Inflammatory macrophage (primary cell): ENCODE measurements at regions not wholly inside any gene's neighbourhood (a gene's known extent, or its start where the extent isn't known, plus 50 kb on each side); places are given as distances from the start of the nearest gene placed in this dataset.

Experiments
- DNase-seq, 2 donors: peaks; one replicate each; pipeline ENCODE4 v3.0.0-alpha.2; 2020 to 2022

GRCh38 chr6:147136057-147136456, 68.2 kb upstream of the STXBP5 start:
- DNase-seq = no peak

- no peak for DNase-seq
Observed at GRCh38 chr6:147137986-147138385, 66.2 kb upstream of the STXBP5 start.

- DNase-seq = no peak
Observed at GRCh38 chr6:147138835-147139234, 65.4 kb upstream of the STXBP5 start.

GRCh38 chr6:147141711-147142308, 62.4 kb upstream of the STXBP5 start:
- DNase-seq = no peak

GRCh38 chr6:147142684-147143245, 61.5 kb upstream of the STXBP5 start:
- DNase-seq = no peak

GRCh38 chr6:147149092-147149491, 55.1 kb upstream of the STXBP5 start:
- DNase-seq = no peak

DNA sequence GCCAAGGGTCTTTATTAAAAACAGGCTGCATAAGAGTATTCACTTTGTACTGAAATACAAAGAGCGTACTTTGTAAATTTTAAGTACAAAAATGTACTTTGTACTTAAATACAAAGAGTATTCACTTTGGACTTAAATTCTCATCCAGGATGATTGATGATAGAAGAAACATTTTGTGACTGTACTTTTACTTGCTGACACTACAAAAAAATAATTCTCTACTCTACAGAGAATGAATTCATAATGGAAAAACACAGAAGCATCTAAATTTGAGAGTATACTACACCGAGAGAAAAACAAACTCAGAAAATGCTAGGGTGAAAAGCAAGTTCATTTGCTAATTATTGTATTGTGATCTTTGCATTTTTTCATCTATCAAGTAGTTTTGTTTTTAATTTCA, 54.4 kb upstream of the STXBP5 start:
- no peak for DNase-seq

DNA sequence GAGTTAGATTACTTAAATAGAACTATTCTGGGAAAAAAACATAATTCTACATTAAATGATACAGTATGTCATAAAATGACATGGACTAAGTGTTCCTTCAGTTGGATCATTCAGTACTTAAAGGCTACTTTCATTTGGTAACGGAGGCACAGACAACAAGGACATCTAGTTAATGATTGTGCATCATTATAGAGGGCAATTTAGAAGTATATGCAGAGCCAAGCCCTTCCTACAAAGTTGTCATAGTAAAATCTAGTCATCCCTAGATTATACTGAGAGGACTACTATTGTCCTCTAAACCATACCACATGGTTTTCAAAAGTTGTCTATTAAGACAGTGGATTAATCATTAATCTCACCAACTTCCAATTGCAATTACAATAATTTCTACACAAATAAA, 53.9 kb upstream of the STXBP5 start:
- DNase-seq = no peak
